ENCODE measurements at regions not wholly inside any gene's neighbourhood (a gene's known extent, or its start where the extent isn't known, plus 50 kb on each side); places are given as distances from the start of the nearest gene placed in this dataset.
"Not testable (repeated sequence)": the region's sequence is repeated elsewhere in the genome, so short reads cannot be mapped to it uniquely, and the experiment has no call there.

- DNase-seq (ENCODE audit: low spot score), result no peak
These were observed 684.8 kb upstream of the BCHE start for GRCh38 chr3:166522017-166522416.

DNA sequence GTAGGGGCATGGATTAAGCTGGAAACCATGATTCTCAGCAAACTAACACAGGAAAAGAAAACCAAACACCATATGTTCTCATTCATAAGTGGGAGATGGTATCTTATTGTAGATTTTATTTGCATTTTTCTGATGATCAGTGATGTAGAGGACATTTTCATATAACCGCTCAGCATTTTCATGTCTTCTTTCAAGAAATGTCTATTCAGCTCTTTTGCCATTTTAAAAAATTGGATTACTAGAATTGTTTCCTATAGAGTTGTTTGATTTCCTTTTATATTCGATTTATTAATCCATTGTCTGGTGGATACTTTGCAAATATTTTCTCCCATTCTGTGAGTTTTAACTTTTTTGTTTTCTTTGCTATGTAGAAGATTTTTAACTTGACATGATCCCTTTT lies 682.2 kb upstream of the BCHE start:
- DNase-seq (ENCODE audit: low spot score), result no peak

DNA sequence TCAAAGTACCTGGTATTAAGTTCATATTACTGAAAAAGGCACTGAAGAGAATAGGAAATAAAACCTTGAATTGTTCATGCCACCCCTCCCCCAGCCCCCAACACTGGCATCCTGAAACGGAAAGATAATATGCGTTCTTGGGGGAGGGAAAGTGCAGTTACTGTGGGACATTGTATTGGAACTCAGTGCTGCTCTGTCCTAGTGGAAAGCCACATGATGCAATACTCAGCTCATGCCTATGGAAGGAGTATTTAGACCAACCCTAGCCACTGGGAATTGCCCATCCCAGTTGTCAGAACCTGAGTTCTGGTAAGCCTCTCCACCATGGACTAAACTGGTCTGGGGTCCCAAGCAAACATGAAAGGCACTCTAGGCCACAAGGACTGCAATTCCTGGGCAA lies 680.8 kb upstream of the BCHE start:
- no peak for DNase-seq (ENCODE audit: low spot score)

GRCh38 chr3:166510382-166510781 lies 673.2 kb upstream of the BCHE start:
- no peak for DNase-seq (ENCODE audit: low spot score)

DNA sequence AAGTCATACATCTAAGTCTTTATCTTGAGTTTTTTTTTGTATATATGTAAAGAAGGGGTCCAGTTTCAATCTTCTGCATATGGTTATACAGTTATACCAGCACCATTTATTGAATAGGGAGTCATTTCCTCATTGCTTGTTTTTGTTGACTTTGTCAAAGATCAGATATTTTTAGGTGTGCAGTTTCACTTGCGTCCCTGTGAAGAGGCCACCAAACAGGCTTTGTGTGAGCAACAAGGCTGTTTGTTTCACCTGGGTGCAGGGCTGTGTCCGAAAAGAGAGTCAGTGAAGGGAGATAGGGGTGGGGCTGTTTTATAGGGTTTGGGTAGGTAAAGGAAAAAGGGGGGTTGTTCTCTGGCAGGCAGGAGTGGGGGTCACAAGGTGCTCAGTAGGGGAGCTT lies 663.2 kb upstream of the BCHE start:
- not testable (repeated sequence) for DNase-seq (ENCODE audit: low spot score)

DNA sequence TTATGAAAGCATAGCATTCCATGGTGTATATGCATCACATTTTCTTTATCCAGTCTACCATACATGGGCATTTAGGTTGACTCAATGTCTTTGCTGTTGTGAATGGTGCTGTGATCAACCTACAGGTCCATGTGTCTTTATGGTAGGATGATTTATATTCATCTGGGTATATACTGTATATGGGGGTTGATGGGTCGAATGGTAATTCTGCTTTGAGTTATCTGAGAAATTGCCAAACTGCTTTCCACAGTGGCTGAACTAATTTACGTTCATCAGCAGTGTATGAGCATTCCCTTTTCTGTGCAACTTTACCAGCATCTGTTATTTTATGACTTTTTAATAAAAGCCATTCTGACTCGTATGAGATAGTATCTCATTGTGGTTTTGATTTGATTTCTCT lies 662.4 kb upstream of the BCHE start:
- no peak for DNase-seq (ENCODE audit: low spot score)

GRCh38 chr3:166498446-166498845 lies 661.2 kb upstream of the BCHE start:
- DNase-seq (ENCODE audit: low spot score), result no peak

- no peak for DNase-seq (ENCODE audit: low spot score)
These were observed 652.6 kb upstream of the BCHE start for GRCh38 chr3:166489826-166490225.

- no peak for DNase-seq (ENCODE audit: low spot score)
These were observed 651.9 kb upstream of the BCHE start for GRCh38 chr3:166488977-166489672.

GRCh38 chr3:166484470-166484869 lies 647.2 kb upstream of the BCHE start:
- no peak for DNase-seq (ENCODE audit: low spot score)

GRCh38 chr3:166481340-166481739 lies 644.1 kb upstream of the BCHE start:
- no peak for DNase-seq (ENCODE audit: low spot score)

DNA sequence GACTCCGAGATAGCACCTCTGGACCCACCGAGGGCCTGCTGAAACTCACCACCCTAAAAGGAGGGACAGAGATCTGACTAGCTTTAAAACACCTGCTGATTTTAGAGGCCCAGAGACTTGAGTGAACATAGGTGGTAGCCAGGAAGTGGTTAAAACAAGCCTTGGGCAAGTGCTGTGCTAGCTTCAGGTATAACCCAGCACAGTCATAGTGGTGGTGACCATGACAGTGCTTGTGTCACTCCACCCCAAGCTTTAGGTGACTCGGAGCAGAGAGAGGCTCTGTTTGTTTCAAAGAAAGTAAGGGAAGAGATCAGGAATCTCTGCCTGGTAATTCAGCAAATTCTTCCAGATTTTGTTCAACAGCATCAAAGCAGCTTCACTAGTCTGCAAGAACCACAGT lies 641.1 kb upstream of the BCHE start:
- no peak for DNase-seq (ENCODE audit: low spot score)

- no peak for DNase-seq (ENCODE audit: low spot score)
These were observed 636.3 kb upstream of the BCHE start for GRCh38 chr3:166473501-166473900.

DNA sequence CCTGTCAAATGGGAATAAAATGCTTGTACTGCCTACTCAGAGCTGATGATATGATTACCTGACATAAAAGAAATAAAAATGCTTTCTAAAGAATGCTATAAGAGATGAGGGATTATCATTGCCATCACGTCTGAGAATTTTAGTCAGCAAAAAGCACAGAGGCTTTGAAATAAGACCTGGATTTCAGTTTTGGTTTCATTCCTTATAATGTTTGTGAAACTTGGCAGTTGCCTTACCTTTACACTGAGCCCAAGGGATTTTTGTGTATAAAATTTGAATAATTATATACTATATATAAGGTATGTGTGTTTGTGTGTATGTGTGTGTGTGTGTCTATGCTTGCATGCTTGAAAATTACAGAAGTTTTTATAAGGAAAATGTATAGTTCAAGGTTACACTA lies 634.8 kb upstream of the BCHE start:
- no peak for DNase-seq (ENCODE audit: low spot score)

DNA sequence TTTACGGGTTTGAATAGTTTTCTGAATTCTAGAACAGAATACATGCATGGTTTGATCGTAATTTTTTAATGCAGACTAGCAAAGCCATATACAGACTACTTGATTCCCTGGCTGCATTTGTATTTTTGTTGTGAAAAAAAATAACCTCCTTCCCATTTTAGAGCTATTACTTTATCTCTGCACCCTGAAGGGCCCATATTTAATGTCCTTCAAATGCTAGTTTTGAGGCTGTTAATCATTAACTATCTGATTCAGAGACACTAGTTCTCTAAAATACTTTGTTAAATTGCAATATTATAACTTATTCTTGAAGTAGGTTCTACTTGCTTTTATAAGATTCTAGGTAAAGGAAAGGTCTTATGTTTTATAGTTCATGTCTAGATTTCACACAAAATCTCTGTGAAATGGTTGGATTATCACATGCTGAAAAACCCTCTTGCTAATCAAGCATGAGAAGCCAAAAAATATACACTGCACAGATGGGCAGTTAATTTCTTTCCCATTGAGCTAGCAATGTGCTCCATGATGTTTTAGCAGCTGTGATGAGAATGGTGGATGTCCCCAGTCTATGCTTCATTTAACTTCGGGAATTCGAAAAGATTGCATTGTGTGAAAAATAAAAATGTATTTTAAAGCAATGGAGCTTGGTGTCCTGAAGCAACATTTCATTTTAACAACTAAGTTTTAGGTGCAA lies 634.0 kb upstream of the BCHE start:
- no peak for DNase-seq (ENCODE audit: low spot score)

DNA sequence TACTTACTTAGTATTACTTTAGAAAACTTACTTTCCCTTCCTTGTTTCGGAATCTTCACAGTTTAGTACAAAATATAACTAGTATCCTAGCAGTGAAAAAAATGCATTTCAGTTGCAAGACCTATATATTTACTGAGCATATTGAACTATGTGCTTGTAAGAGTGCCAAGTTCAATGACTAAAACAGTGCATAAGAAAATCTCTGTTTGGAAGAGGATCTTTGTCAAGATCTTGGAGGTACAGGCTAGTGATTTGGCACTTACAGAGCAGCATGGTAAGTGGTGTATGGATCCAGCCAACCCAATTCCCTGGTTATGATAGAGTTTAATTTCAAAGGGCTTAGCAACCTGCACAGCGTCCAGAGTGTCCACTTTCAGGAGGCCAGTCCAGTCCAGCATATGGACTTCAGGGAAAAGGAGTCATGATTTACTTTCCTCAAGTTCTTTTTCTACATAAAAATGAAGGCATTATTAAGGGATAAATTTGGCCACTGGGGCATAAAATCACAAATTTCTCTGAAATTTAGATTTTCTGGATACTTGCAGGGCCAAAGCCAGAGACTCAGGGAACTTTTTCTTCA lies 625.8 kb upstream of the BCHE start:
- no peak for DNase-seq (ENCODE audit: low spot score)

DNA sequence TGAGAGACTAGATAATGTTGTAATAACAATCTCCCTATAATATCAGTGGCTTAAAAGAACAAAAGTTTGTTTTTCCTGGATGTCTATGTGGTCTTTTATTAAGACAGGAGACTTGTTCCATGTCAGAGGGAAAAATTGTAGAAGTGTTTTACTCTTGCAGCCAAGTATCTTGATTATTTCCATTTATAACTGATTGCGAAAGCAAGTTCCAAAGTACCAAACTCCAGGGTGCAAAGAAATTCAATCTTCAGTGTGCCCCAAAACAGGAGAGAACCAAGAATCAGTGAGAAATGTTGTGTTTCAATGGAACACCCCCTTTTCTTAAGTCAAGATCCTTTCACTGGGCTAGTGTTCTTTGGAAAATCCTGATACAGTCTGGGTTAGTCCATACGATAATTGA lies 624.4 kb upstream of the BCHE start:
- no peak for DNase-seq (ENCODE audit: low spot score)

DNA sequence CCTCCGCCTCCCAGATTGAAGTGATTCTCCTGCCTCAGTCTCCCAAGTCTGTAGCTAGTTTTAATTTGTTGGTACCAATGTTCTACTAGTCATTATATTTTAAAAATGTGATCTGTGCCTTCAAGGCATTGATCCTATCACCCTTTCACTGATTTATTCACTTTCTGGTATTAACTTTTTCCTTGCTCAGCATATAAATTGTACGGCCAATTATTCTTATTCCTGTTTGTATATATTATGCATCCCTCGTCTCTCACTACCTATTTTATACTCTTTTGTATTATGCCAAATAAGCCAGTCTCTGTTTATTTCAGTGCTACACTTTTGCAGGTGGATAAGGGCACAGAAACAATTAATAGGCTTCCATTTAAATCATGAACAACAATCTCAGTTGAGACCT lies 620.2 kb upstream of the BCHE start:
- DNase-seq (ENCODE audit: low spot score), result no peak

- DNase-seq (ENCODE audit: low spot score), result no peak
These were observed 619.1 kb upstream of the BCHE start for GRCh38 chr3:166456286-166456685.

DNA sequence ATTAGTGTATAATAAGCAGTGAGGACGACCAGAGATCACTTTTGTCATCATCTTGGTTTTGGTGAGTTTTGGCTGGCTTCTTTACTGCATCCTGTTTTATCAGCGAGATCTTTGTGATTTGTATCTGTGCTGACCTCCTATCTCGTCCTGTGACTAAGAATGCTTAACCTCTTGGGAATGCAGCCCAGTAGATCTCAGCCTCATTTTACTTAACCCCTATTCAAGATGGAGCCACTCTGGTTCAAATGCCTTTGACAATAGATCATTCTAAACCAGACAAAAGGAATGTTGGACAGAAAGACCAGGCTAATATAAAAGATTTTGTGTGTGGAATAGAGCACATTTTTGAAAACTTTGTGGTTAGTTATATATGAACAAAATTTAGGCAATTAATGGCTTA lies 618.5 kb upstream of the BCHE start:
- DNase-seq (ENCODE audit: low spot score), result peak; percentile 12

GRCh38 chr3:166453478-166453877 lies 616.3 kb upstream of the BCHE start:
- DNase-seq (ENCODE audit: low spot score), result no peak

- no peak for DNase-seq (ENCODE audit: low spot score)
These were observed 614.8 kb upstream of the BCHE start for GRCh38 chr3:166451997-166452396.

- no peak for DNase-seq (ENCODE audit: low spot score)
These were observed 610.3 kb upstream of the BCHE start for GRCh38 chr3:166447513-166447912.

DNA sequence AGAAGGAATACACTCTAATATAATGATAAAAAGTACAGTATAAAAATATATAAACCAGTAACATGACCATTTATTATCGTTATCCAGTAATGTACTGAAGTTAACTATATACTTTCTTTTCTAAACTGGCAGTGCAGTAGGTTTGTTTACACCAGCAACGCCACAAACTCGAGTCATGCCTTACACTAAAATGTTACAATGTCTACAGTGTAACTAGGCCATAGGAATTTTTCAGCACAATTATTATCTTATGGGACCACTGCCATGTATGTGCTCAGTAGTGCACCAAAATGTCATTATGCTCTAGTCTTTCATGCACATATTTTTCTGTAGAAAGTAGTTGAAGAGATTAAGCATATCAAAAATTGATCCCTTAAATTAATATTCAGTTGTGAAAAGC lies 609.8 kb upstream of the BCHE start:
- DNase-seq (ENCODE audit: low spot score), result no peak
